Neural crest cell (in vitro differentiated cells): ENCODE measurements at regions not wholly inside any gene's neighbourhood (a gene's known extent, or its start where the extent isn't known, plus 50 kb on each side); places are given as distances from the start of the nearest gene placed in this dataset.

Experiments used
- DNase-seq: peaks from one replicate; pipeline ENCODE4 v3.0.0; 2021; ENCODE audit warnings: low read depth, mixed read lengths, low spot score
- H3K27ac Mint-ChIP-seq: one replicate; pipeline ENCODE4 v1.8.0; 2021; ENCODE audit warnings: mild to moderate bottlenecking, mixed read lengths; ENCODE audit not compliant: unreplicated experiment
- H3K27me3 Mint-ChIP-seq: 2 replicates; pipeline ENCODE4 v1.8.0; 2021; ENCODE audit warnings: low read depth, mild to moderate bottlenecking, mixed read lengths
- H3K36me3 Mint-ChIP-seq: 2 replicates; pipeline ENCODE4 v1.8.0; 2021; ENCODE audit warnings: low read depth, mild to moderate bottlenecking, mixed read lengths
- H3K4me1 Mint-ChIP-seq: 2 replicates; pipeline ENCODE4 v1.8.0; 2021; ENCODE audit warnings: mixed read lengths
- H3K4me3 Mint-ChIP-seq: one replicate; pipeline ENCODE4 v1.8.0; 2021; ENCODE audit warnings: mild to moderate bottlenecking, mixed read lengths
- H3K9me3 Mint-ChIP-seq: 2 replicates; pipeline ENCODE4 v1.8.0; 2021; ENCODE audit warnings: mixed read lengths
- CTCF ChIP-seq: fragments of 200-600 bp; sonication (generic); conservative IDR thresholded peaks from 2 replicates; pipeline ENCODE4 v1.5.0; 2021; ENCODE audit warnings: antibody characterized with exemption, mild to moderate bottlenecking

- Mint-ChIP-seq H3K36me3 (no peaks in the 10 kb centered on the region), H3K4me1 (peaks cover 22% of the 10 kb centered on the region), H3K27ac (no peak overlapping the region)
These were observed 51.7 kb upstream of the SLC4A7 start for GRCh38 chr3:27535809-27536392.

DNA sequence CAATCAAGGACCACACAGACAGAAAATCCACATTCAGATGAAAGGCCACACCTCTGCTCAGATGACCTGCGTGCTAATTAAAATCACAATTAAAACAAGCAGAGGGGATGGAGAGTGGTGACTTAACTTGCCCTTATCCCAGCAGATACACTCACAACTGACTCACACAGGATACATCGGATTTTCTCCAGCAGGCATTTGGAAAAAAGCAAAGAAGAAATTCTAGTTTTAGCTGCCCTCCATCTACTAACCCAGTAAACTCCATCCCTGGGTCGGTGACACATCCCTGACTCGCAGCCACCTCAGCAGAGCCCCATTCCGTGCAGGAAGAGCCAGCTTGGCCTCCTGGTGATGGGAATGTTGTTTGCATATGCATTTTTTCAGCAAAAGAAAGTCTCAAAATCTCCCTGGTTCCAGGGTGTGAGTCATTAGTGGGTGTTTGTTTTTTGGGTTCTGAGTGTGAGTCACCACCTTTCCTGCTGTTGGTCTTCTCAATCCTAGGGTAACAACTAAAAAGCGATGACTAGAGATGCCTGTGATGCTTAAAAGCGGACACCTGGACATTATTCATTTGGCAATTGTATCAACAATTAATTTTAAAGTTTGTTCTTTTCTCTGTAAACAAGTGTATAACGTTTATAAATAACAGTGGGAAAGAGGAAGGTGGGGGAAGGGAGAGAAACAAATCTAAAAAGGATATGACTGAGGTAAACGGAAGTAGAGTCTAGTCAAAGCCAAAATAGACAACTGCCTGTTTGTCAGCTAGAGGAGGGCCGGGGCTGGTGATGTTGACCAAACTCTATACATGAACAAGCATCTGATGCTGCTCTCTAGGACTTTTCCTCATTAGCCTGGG lies 49.8 kb upstream of the SLC4A7 start:
- H3K4me3 Mint-ChIP-seq, result no peak overlapping the region
- H3K36me3 Mint-ChIP-seq, result no peaks in the 10 kb centered on the region
- peaks cover 16% of the 10 kb centered on the region for H3K4me1 Mint-ChIP-seq
- H3K9me3 Mint-ChIP-seq, result no peaks in the 10 kb centered on the region
- DNase-seq, result no peak
- TF ChIP-seq CTCF, result peak; percentile 29
- no peak overlapping the region for H3K27ac Mint-ChIP-seq
- H3K27me3 Mint-ChIP-seq, result no peaks in the 10 kb centered on the region

More at GRCh38 chr3:27535809-27536392, 51.7 kb upstream of the SLC4A7 start:
- Mint-ChIP-seq H3K27me3 (no peaks in the 10 kb centered on the region), H3K9me3 (no peaks in the 10 kb centered on the region), H3K4me3 (no peak overlapping the region)
- DNase-seq, result no peak
- no peak for TF ChIP-seq CTCF
